ENCODE measurements at regions not wholly inside any gene's neighbourhood (a gene's known extent, or its start where the extent isn't known, plus 50 kb on each side); places are given as distances from the start of the nearest gene placed in this dataset.

GRCh38 chr13:86932776-86933334 lies 738.3 kb upstream of the SLITRK5 start:
- Mint-ChIP-seq H3K36me3 (ENCODE audit: low read depth) (no peaks in the 10 kb centered on the region), H3K4me3 (ENCODE audit: unreplicated experiment) (no peak overlapping the region), H3K9me3 (ENCODE audit: low read depth) (no peaks in the 10 kb centered on the region), H3K27ac (ENCODE audit: unreplicated experiment) (no peak overlapping the region), H3K27me3 (ENCODE audit: low read depth) (no peaks in the 10 kb centered on the region), H3K4me1 (ENCODE audit: low read depth) (peaks cover 5% of the 10 kb centered on the region)
- DNase-seq (ENCODE audit: low spot score) = no peak
- TF ChIP-seq CTCF (IDR thresholded peaks at IDR 0.05) = no peak

GRCh38 chr13:86933676-86934075 lies 737.5 kb upstream of the SLITRK5 start:
- DNase-seq (ENCODE audit: low spot score) = no peak
- Mint-ChIP-seq H3K9me3 (ENCODE audit: low read depth) (no peaks in the 10 kb centered on the region), H3K4me1 (ENCODE audit: low read depth) (peaks cover 5% of the 10 kb centered on the region), H3K4me3 (ENCODE audit: unreplicated experiment) (no peak overlapping the region), H3K27ac (ENCODE audit: unreplicated experiment) (no peak overlapping the region), H3K36me3 (ENCODE audit: low read depth) (no peaks in the 10 kb centered on the region), H3K27me3 (ENCODE audit: low read depth) (no peaks in the 10 kb centered on the region)
- TF ChIP-seq CTCF (IDR thresholded peaks at IDR 0.05) = no peak

- no peak for TF ChIP-seq CTCF (IDR thresholded peaks at IDR 0.05)
- Mint-ChIP-seq H3K4me1 (ENCODE audit: low read depth) (peaks cover 5% of the 10 kb centered on the region), H3K27ac (ENCODE audit: unreplicated experiment) (no peak overlapping the region), H3K9me3 (ENCODE audit: low read depth) (no peaks in the 10 kb centered on the region), H3K27me3 (ENCODE audit: low read depth) (no peaks in the 10 kb centered on the region), H3K36me3 (ENCODE audit: low read depth) (no peaks in the 10 kb centered on the region), H3K4me3 (ENCODE audit: unreplicated experiment) (no peak overlapping the region)
- no peak for DNase-seq (ENCODE audit: low spot score)
Measured at GRCh38 chr13:86937316-86937715, 733.9 kb upstream of the SLITRK5 start.

- Mint-ChIP-seq H3K36me3 (ENCODE audit: low read depth) (no peaks in the 10 kb centered on the region), H3K9me3 (ENCODE audit: low read depth) (peaks cover 3% of the 10 kb centered on the region), H3K27ac (ENCODE audit: unreplicated experiment) (no peak overlapping the region), H3K4me3 (ENCODE audit: unreplicated experiment) (no peak overlapping the region), H3K27me3 (ENCODE audit: low read depth) (no peaks in the 10 kb centered on the region), H3K4me1 (ENCODE audit: low read depth) (no peaks in the 10 kb centered on the region)
- no peak for TF ChIP-seq CTCF (IDR thresholded peaks at IDR 0.05)
- no peak for DNase-seq (ENCODE audit: low spot score)
Measured at GRCh38 chr13:86945584-86945983, 725.6 kb upstream of the SLITRK5 start.

GRCh38 chr13:86946734-86947133 lies 724.4 kb upstream of the SLITRK5 start:
- H3K4me1 Mint-ChIP-seq (ENCODE audit: low read depth) = no peaks in the 10 kb centered on the region
- peaks cover 3% of the 10 kb centered on the region for H3K9me3 Mint-ChIP-seq (ENCODE audit: low read depth)
- H3K36me3 Mint-ChIP-seq (ENCODE audit: low read depth) = no peaks in the 10 kb centered on the region
- DNase-seq (ENCODE audit: low spot score) = no peak
- TF ChIP-seq CTCF (IDR thresholded peaks at IDR 0.05) = no peak
- H3K4me3 Mint-ChIP-seq (ENCODE audit: unreplicated experiment) = no peak overlapping the region
- H3K27me3 Mint-ChIP-seq (ENCODE audit: low read depth) = no peaks in the 10 kb centered on the region
- H3K27ac Mint-ChIP-seq (ENCODE audit: unreplicated experiment) = no peak overlapping the region

Data from chondrocyte (in vitro differentiated cells).